Testis (tissue), 2 donors: ENCODE measurements at regions not wholly inside any gene's neighbourhood (a gene's known extent, or its start where the extent isn't known, plus 50 kb on each side); places are given as distances from the start of the nearest gene placed in this dataset.

Source experiments
- DNase-seq: peaks from one replicate; pipeline ENCODE4 v3.0.0-alpha.2; 2019
- H3K27ac ChIP-seq, 2 donors: fragments of 200-600 bp; sonication (generic); one replicate each; pipeline ENCODE4 v1.5.1; 2019
- H3K27me3 ChIP-seq: fragments of 200-600 bp; sonication (generic); one replicate; pipeline ENCODE4 v1.5.1; 2019
- H3K36me3 ChIP-seq: fragments of 200-600 bp; sonication (generic); one replicate; pipeline ENCODE4 v1.5.1; 2017; ENCODE audit warnings: low read depth; ENCODE audit errors: missing control alignments
- H3K4me1 ChIP-seq: fragments of 200-600 bp; sonication (generic); one replicate; pipeline ENCODE4 v1.5.1; 2019
- H3K4me3 ChIP-seq, 2 donors: fragments of 200-600 bp; sonication (generic); one replicate each; pipeline ENCODE4 v1.5.1; 2017 to 2019
- H3K9me3 ChIP-seq: fragments of 200-600 bp; sonication (generic); one replicate; pipeline ENCODE4 v1.5.1; 2017
- CTCF ChIP-seq, 3 experiments: fragments of 450-650 bp in 2 of 3; fragments of 200-600 bp in 1 of 3; sonication (generic) in 1 of 3; IDR thresholded peaks; one replicate each; pipeline ENCODE4 v1.5.1; 2016 to 2019; ENCODE audit warnings: antibody characterized with exemption in 3 of 3, mild to moderate bottlenecking in 2 of 3, moderate library complexity in 1 of 3
- POLR2A ChIP-seq: fragments of 450-650 bp; IDR thresholded peaks from one replicate; pipeline ENCODE4 v1.6.1; 2017; ENCODE audit warnings: antibody characterized with exemption, mild to moderate bottlenecking, moderate library complexity
- WGBS, 2 donors: methylation state at CpG; one replicate each; pipeline ENCODE4 v1.1.5; 2018; 5-methylcytosine and 5-hydroxymethylcytosine counted together
- intact Hi-C: fragments of 100-400 bp; cut with DNase I; formaldehyde crosslinking; loops from one replicate; pipeline ENCODE4 v1.15.1; 2023; ENCODE audit warnings: low total_unique reads

- Histone ChIP-seq H3K4me3 (no peak overlapping the region), H3K9me3 (no peaks in the 10 kb centered on the region), H3K36me3 (no peaks in the 10 kb centered on the region), H3K4me1 (no peaks in the 10 kb centered on the region), H3K27me3 (no peaks in the 10 kb centered on the region), H3K27ac (no peak overlapping the region)
- DNase-seq: no peak
- WGBS, 2 donors: 53 to 71% methylated on average over 1 of the region's 1 CpG
- intact Hi-C loops: no loop called here
- no peak for TF ChIP-seq POLR2A
- no peak for TF ChIP-seq CTCF (IDR thresholded peaks at IDR 0.05)
These were observed 759.0 kb upstream of the ADAMTS5 start for GRCh38 chr21:27725916-27726315.

GRCh38 chr21:27722095-27722494, 755.2 kb upstream of the ADAMTS5 start:
- H3K27me3 ChIP-seq: no peaks in the 10 kb centered on the region
- no peaks in the 10 kb centered on the region for H3K4me1 ChIP-seq
- H3K27ac ChIP-seq: no peak overlapping the region
- H3K36me3 ChIP-seq: no peaks in the 10 kb centered on the region
- H3K4me3 ChIP-seq: no peak overlapping the region
- DNase-seq: no peak
- TF ChIP-seq CTCF (IDR thresholded peaks at IDR 0.05) (no peak), POLR2A (no peak)
- intact Hi-C loops: no loop called here
- H3K9me3 ChIP-seq: no peaks in the 10 kb centered on the region

DNA sequence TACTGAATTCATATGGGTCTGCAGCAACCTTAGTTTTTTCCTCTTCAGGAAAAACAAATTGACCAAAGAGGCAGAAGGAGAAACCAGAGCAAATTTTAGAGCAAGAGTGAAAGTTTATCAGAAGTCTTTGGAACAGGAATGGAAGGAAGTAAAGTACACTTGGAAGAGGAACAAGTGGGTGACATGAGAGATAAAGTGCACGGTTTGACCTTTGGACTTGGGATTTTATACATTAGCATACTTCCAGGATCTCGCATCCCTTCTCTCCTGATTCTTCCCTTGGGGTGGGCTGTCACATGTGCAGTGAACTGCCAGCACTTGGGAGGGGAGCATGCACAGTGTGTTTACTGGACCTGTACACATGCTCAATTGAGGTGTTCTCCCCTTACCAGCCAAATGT, 754.8 kb upstream of the ADAMTS5 start:
- H3K27me3 ChIP-seq: no peaks in the 10 kb centered on the region
- H3K36me3 ChIP-seq: no peaks in the 10 kb centered on the region
- intact Hi-C loops: no loop called here
- no peak overlapping the region for H3K4me3 ChIP-seq
- no peaks in the 10 kb centered on the region for H3K4me1 ChIP-seq
- H3K9me3 ChIP-seq: no peaks in the 10 kb centered on the region
- TF ChIP-seq POLR2A (no peak), CTCF (IDR thresholded peaks at IDR 0.05) (no peak)
- H3K27ac ChIP-seq: no peak overlapping the region
- 31 to 58% methylated on average over 2 of the region's 2 CpGs for WGBS, 2 donors
- no peak for DNase-seq

DNA sequence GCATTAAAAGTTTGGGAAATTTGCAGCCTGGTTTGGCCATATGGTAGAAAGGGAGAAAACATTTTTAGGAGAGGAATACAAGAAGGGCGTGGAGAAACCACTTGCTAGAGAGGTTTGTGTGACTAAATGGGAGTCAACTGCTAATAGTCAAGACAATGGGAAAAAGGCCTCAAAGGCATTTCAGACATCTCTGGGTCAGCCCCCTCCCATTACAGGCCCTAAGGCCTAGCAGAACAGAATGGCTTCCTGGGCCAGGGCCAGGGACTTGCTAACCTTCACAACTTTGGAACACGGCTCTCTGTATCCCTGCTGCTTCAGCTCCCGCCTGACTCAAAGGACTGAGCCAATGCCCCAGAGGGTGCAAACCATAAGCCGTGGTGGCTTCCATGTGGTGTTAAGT, 752.3 kb upstream of the ADAMTS5 start:
- intact Hi-C loops: no loop called here
- Histone ChIP-seq H3K9me3 (no peaks in the 10 kb centered on the region), H3K4me3 (no peak overlapping the region), H3K4me1 (no peaks in the 10 kb centered on the region), H3K27ac (no peak overlapping the region), H3K27me3 (no peaks in the 10 kb centered on the region), H3K36me3 (no peaks in the 10 kb centered on the region)
- TF ChIP-seq CTCF (IDR thresholded peaks at IDR 0.05) (no peak), POLR2A (no peak)
- no peak for DNase-seq
- WGBS, 2 donors: 83 to 87% methylated on average over 3 to 4 of the region's 4 CpGs

DNA sequence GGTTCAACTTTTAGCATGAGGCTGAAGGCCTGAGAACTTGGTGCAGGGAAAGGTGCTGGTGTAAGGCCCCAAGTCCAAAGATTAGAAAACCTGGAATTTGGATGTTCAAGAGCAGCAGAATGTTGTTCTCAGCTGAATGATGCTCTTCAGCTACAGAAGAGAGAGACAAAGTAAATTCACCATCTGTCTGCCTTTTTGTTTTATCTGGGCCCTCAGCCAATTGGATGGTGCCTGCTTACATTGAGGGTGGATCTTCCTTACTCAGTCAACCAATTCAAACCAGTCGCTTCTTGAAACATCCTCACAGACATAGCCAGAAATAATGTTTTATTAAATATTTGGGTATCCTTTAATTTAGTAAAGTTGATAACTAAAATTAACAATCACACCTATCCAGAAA, 748.2 kb upstream of the ADAMTS5 start:
- intact Hi-C loops: no loop called here
- no peaks in the 10 kb centered on the region for H3K36me3 ChIP-seq
- H3K27ac ChIP-seq: no peak overlapping the region
- H3K4me3 ChIP-seq: no peak overlapping the region
- WGBS, 2 donors: 91 to 92% methylated on average over 1 of the region's 1 CpG
- DNase-seq: no peak
- no peaks in the 10 kb centered on the region for H3K9me3 ChIP-seq
- no peaks in the 10 kb centered on the region for H3K4me1 ChIP-seq
- TF ChIP-seq POLR2A: no peak
- TF ChIP-seq CTCF (IDR thresholded peaks at IDR 0.05): no peak
- no peaks in the 10 kb centered on the region for H3K27me3 ChIP-seq
